ENCODE measurements at regions not wholly inside any gene's neighbourhood (a gene's known extent, or its start where the extent isn't known, plus 50 kb on each side); places are given as distances from the start of the nearest gene placed in this dataset.

- peaks cover 0 to 45% of the 10 kb centered on the region in 2 donors for H3K27me3 ChIP-seq
- H3K4me1 ChIP-seq = no peaks in the 10 kb centered on the region
- H3K9me3 ChIP-seq = no peaks in the 10 kb centered on the region
- no peak for TF ChIP-seq CTCF (IDR thresholded peaks at IDR 0.05)
- TF ChIP-seq POLR2A (IDR thresholded peaks at IDR 0.05) = no peak
- no peak for TF ChIP-seq POLR2AphosphoS5 (IDR thresholded peaks at IDR 0.05)
- no peak for DNase-seq (ENCODE audit: low spot score in 2 of 2)
- no peak overlapping the region for H3K27ac ChIP-seq
- intact Hi-C loops (cut with DNase I; ENCODE audit: low total_unique reads) = no loop called here
- no peak overlapping the region for H3K4me3 ChIP-seq
- H3K36me3 ChIP-seq = no peaks in the 10 kb centered on the region
These were observed 343.1 kb downstream of the MID1IP1 start for GRCh38 chrX:39144323-39144722.

GRCh38 chrX:39144956-39145355 lies 343.7 kb downstream of the MID1IP1 start:
- peaks cover 0 to 51% of the 10 kb centered on the region in 2 donors for H3K27me3 ChIP-seq

DNA sequence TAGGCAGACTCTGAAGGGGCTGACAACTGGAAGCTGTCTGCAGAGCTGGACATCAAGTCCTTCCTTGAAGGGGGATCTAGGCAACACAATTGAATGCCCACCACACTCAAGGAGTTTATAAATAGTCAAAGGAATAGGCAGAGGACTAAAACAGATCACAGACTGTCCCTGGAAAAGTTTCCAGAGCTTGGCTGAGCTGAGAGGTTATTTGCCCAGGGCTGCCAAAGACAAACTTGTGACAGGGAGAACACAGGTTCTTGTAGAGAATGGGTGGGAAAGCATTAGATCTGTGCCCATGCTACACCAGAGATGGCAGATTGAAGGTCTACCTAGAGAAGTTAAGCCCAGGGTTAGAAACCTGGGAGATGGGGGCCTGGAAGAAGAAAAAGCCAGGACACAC lies 344.6 kb downstream of the MID1IP1 start:
- Histone ChIP-seq H3K4me3 (no peak overlapping the region), H3K4me1 (no peaks in the 10 kb centered on the region), H3K9me3 (no peaks in the 10 kb centered on the region), H3K27ac (no peak overlapping the region), H3K36me3 (no peaks in the 10 kb centered on the region), H3K27me3 (peaks cover 0 to 58% of the 10 kb centered on the region in 2 donors)
- TF ChIP-seq POLR2A (IDR thresholded peaks at IDR 0.05) (no peak), CTCF (IDR thresholded peaks at IDR 0.05) (no peak), POLR2AphosphoS5 (IDR thresholded peaks at IDR 0.05) (no peak)
- no peak for DNase-seq (ENCODE audit: low spot score in 2 of 2)
- intact Hi-C loops (cut with DNase I; ENCODE audit: low total_unique reads) = no loop called here

More at GRCh38 chrX:39144956-39145355, 343.7 kb downstream of the MID1IP1 start:
- no peak for DNase-seq (ENCODE audit: low spot score in 2 of 2)
- TF ChIP-seq CTCF (IDR thresholded peaks at IDR 0.05) (no peak), POLR2A (IDR thresholded peaks at IDR 0.05) (no peak), POLR2AphosphoS5 (IDR thresholded peaks at IDR 0.05) (no peak)
- H3K4me3 ChIP-seq = no peak overlapping the region
- H3K27ac ChIP-seq = no peak overlapping the region
- intact Hi-C loops (cut with DNase I; ENCODE audit: low total_unique reads) = no loop called here
- no peaks in the 10 kb centered on the region for H3K36me3 ChIP-seq
- H3K9me3 ChIP-seq = no peaks in the 10 kb centered on the region
- H3K4me1 ChIP-seq = no peaks in the 10 kb centered on the region

GRCh38 chrX:39149761-39150160 lies 348.5 kb downstream of the MID1IP1 start:
- Histone ChIP-seq H3K36me3 (no peaks in the 10 kb centered on the region), H3K27me3 (peaks cover 0 to 54% of the 10 kb centered on the region in 2 donors), H3K4me3 (no peak overlapping the region), H3K27ac (no peak overlapping the region), H3K9me3 (no peaks in the 10 kb centered on the region), H3K4me1 (no peaks in the 10 kb centered on the region)
- TF ChIP-seq CTCF (IDR thresholded peaks at IDR 0.05) = peak; percentile 20 to 52 (median 45)
- TF ChIP-seq POLR2AphosphoS5 (IDR thresholded peaks at IDR 0.05) = no peak
- TF ChIP-seq POLR2A (IDR thresholded peaks at IDR 0.05) = no peak
- intact Hi-C loops (cut with DNase I; ENCODE audit: low total_unique reads) = no loop called here
- peak; percentile 34 to 53 for DNase-seq (ENCODE audit: low spot score in 2 of 2)

- Histone ChIP-seq H3K36me3 (no peaks in the 10 kb centered on the region), H3K9me3 (no peaks in the 10 kb centered on the region), H3K4me3 (no peak overlapping the region), H3K27me3 (peaks cover 0 to 49% of the 10 kb centered on the region in 2 donors), H3K27ac (no peak overlapping the region), H3K4me1 (no peaks in the 10 kb centered on the region)
- TF ChIP-seq POLR2A (IDR thresholded peaks at IDR 0.05) (no peak), POLR2AphosphoS5 (IDR thresholded peaks at IDR 0.05) (no peak), CTCF (IDR thresholded peaks at IDR 0.05) (no peak)
- no peak for DNase-seq (ENCODE audit: low spot score in 2 of 2)
- intact Hi-C loops (cut with DNase I; ENCODE audit: low total_unique reads) = no loop called here
These were observed 349.0 kb downstream of the MID1IP1 start for GRCh38 chrX:39150220-39150619.
